ENCODE measurements at regions not wholly inside any gene's neighbourhood (a gene's known extent, or its start where the extent isn't known, plus 50 kb on each side); places are given as distances from the start of the nearest gene placed in this dataset.

DNA sequence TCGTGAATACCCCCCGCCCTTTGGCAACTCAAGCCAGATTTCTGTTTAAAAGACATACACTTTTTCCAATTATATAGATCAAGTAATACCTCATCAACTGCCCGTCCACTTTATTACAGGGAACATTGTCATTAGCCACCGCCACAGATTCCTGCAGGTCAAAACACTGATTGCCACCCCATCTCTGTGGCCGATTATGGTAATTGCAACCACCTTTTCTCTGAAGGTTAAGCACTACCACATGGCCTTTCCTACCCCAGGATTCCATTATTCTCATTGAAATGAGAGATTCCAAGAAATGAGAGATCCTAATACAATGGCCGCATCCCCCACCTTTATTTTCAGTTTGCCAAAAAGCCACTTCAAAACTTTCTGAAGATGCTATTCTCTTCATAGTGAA, 478.8 kb upstream of the HSF2 start:
- H3K27me3 ChIP-seq (ENCODE audit: insufficient read depth, low read depth, severe bottlenecking), result no peaks in the 10 kb centered on the region
- no peaks in the 10 kb centered on the region for H3K36me3 ChIP-seq
- TF ChIP-seq, protein P1, sequence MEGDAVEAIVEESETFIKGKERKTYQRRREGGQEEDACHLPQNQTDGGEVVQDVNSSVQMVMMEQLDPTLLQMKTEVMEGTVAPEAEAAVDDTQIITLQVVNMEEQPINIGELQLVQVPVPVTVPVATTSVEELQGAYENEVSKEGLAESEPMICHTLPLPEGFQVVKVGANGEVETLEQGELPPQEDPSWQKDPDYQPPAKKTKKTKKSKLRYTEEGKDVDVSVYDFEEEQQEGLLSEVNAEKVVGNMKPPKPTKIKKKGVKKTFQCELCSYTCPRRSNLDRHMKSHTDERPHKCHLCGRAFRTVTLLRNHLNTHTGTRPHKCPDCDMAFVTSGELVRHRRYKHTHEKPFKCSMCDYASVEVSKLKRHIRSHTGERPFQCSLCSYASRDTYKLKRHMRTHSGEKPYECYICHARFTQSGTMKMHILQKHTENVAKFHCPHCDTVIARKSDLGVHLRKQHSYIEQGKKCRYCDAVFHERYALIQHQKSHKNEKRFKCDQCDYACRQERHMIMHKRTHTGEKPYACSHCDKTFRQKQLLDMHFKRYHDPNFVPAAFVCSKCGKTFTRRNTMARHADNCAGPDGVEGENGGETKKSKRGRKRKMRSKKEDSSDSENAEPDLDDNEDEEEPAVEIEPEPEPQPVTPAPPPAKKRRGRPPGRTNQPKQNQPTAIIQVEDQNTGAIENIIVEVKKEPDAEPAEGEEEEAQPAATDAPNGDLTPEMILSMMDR (IDR thresholded peaks at IDR 0.05; ENCODE audit: low read depth, low read length), result no peak
- no peak overlapping the region for H3K4me3 ChIP-seq (ENCODE audit: low read depth, low read length)
- H3K27ac ChIP-seq, result no peak overlapping the region
- H3K9me3 ChIP-seq (ENCODE audit: severe bottlenecking), result no peaks in the 10 kb centered on the region
- no peak for DNase-seq

DNA sequence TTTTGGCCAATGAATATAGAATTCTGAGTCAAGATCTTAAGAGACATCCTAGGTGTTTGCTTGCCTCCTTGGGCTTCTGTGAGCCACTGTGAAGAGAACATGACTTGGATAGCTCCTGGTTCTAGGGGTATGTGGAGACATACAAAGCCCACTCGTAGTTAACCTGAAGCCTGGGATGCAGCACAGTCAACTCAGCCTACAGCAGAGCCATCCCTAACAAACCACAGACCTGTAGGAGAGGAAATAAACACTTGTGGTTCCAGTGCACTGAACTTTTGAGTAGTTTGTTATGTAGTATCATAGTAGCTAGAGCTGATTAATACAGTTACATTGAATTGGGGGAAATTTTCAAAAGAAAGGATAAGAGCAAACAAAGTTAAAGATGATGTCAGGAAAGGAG, 474.4 kb upstream of the HSF2 start:
- TF ChIP-seq, protein P1 (IDR thresholded peaks at IDR 0.05; ENCODE audit: low read depth, low read length), result no peak
- Histone ChIP-seq H3K4me3 (ENCODE audit: low read depth, low read length) (no peak overlapping the region), H3K36me3 (no peaks in the 10 kb centered on the region), H3K27me3 (ENCODE audit: insufficient read depth, low read depth, severe bottlenecking) (no peaks in the 10 kb centered on the region), H3K9me3 (ENCODE audit: severe bottlenecking) (no peaks in the 10 kb centered on the region), H3K27ac (no peak overlapping the region)
- no peak for DNase-seq

DNA sequence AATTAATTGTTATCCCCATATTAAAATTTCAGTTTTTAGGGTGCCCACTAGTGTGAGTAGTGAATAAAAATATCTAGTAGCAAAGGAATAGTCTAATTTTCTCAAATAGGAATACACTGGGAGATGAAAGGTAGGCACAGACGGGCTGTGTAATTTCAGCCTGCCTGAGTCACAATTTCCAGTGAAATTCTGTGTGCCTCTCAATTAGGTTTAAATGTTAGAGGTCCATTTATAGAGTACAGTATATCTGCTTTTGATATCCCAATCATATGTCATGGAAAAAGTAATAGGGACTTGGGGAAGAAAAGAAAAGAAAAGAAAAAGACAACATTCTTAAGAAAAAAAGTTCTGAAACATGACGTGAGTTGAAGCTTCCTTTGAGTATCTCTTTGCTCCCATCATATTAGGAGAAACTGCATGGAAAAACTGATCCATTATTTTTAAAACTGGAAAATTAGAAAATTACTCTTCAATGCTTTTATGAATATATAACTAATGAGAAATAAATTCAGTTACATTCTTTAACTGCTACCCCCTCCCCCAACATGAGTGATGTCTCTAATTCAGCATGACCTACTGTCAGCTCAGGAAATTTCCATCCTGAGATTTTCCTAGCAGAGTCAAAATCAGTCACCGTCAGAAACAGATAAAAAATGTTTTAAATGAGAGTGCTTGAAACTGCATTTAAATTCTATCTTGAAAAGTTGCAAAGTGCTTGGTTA, 473.8 kb upstream of the HSF2 start:
- TF ChIP-seq, protein P1 (IDR thresholded peaks at IDR 0.05; ENCODE audit: low read depth, low read length), result no peak
- Histone ChIP-seq H3K27me3 (ENCODE audit: insufficient read depth, low read depth, severe bottlenecking) (no peaks in the 10 kb centered on the region), H3K4me3 (ENCODE audit: low read depth, low read length) (no peak overlapping the region), H3K9me3 (ENCODE audit: severe bottlenecking) (no peaks in the 10 kb centered on the region), H3K27ac (no peak overlapping the region), H3K36me3 (no peaks in the 10 kb centered on the region)
- no peak for DNase-seq

DNA sequence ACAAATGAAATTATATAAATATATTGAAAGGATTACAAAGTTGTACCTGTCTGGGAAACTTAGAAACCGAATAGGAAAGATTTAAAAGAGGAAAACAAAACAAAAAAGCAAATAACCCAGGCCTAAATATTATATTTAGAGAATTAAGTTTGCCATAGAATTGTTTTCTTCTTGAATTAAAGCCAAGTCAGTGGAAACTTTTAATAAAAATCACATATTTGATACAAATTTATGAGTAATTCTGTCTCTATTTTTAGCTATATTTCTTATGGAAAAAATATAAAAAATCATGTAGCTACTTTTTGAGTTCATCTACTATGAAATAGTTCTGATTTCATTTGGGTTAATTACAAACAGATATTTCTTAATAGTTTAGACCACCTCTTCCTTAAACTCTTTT, 470.2 kb upstream of the HSF2 start:
- TF ChIP-seq, protein P1 (IDR thresholded peaks at IDR 0.05; ENCODE audit: low read depth, low read length), result no peak
- H3K9me3 ChIP-seq (ENCODE audit: severe bottlenecking), result no peaks in the 10 kb centered on the region
- H3K4me3 ChIP-seq (ENCODE audit: low read depth, low read length), result no peak overlapping the region
- no peaks in the 10 kb centered on the region for H3K27me3 ChIP-seq (ENCODE audit: insufficient read depth, low read depth, severe bottlenecking)
- no peaks in the 10 kb centered on the region for H3K36me3 ChIP-seq
- H3K27ac ChIP-seq, result no peak overlapping the region
- DNase-seq, result no peak

DNA sequence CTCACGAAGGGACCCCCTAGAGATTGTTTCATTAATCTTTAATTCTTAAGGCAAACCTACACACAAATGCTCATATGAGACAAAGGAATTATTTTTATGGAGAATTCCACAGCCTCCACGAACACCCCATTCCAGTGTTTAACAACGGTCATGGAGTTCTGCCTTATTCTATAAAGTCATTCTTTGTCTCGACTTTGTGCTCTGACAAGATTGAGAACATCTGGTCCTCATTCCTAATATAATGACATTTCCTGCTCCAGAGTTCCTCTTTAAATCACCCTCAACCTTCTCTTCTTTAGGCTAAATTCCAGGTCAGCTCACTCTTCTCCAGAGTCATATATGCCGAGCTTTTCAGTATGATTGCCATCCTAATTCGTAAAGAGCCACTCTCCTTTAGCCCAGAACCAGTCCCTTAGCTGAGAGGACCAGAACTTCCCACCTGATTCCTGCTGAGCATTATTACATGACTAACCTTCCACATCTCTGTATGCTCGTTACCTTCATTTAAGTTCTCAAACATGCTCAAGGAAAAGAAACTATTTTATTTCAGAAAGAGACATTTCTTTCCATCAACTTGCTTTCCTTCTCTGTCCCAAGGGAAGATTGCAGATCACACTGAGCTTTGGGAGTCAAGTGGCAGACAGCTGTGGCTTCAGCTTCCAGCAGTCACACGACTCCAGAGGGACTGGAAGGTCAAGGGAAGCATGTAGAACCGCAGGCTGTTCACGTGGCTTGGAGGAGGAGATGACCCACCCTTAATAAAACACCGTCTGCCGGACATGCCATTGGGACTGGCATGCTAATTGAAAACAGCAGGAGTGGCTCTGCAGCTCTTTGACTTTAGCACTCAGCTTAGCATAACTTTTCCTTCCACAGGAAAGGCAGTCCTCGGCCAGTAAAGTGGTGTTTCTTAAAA, 467.1 kb upstream of the HSF2 start:
- Histone ChIP-seq H3K27me3 (ENCODE audit: insufficient read depth, low read depth, severe bottlenecking) (no peaks in the 10 kb centered on the region), H3K9me3 (ENCODE audit: severe bottlenecking) (no peaks in the 10 kb centered on the region), H3K4me3 (ENCODE audit: low read depth, low read length) (no peak overlapping the region), H3K36me3 (no peaks in the 10 kb centered on the region), H3K27ac (no peak overlapping the region)
- no peak for DNase-seq
- TF ChIP-seq, protein P1 (IDR thresholded peaks at IDR 0.05; ENCODE audit: low read depth, low read length), result no peak

All from WERI-Rb-1 (cell line).